ENCODE measurements at regions not wholly inside any gene's neighbourhood (a gene's known extent, or its start where the extent isn't known, plus 50 kb on each side); places are given as distances from the start of the nearest gene placed in this dataset.

GRCh38 chr11:69385832-69386427 is 92.0 kb downstream of the MYEOV start:
- H3K27ac Mint-ChIP-seq = no peak overlapping the region

More at GRCh38 chr11:69385832-69386427, 92.0 kb downstream of the MYEOV start:
- Histone ChIP-seq H3K79me1 (ENCODE audit: insufficient read depth, low read depth, low read length, poor library complexity, severe bottlenecking) (no peaks in the 10 kb centered on the region), H3K9me3 (ENCODE audit: control insufficient read depth, low read depth, low read length) (peaks cover 12% of the 10 kb centered on the region), H2BK120ac (ENCODE audit: low read depth, low read length, poor library complexity, severe bottlenecking) (no peak overlapping the region), H4K91ac (ENCODE audit: insufficient read length, low read depth, low read length) (no peak overlapping the region), H2AK5ac (ENCODE audit: insufficient read length, low read length) (no peak overlapping the region), H3K18ac (ENCODE audit: insufficient read length, low read depth, low read length) (no peak overlapping the region), H2BK15ac (ENCODE audit: low read depth, low read length) (no peak overlapping the region), H3K56ac (ENCODE audit: insufficient read length, low read depth, low read length) (no peak overlapping the region), H3K14ac (ENCODE audit: insufficient read depth, low read length) (no peak overlapping the region), H4K8ac (replicated peaks; ENCODE audit: insufficient read length, low read depth, low read length) (no peak overlapping the region), H4K20me1 (ENCODE audit: control insufficient read depth, insufficient read depth, insufficient read length) (no peaks in the 10 kb centered on the region), H3T11ph (ENCODE audit: low read length) (no peak overlapping the region), H2BK12ac (ENCODE audit: insufficient read length, low read depth, low read length) (no peak overlapping the region), H3K4ac (ENCODE audit: low read depth, low read length) (no peak overlapping the region), H2AFZ (ENCODE audit: low read length) (no peak overlapping the region), H3K27ac (ENCODE audit: insufficient read length, low read depth, low read length) (no peak overlapping the region), H3K4me2 (ENCODE audit: insufficient read depth, insufficient read length, low read length) (no peak overlapping the region), H2BK5ac (ENCODE audit: insufficient read length, low read length) (no peak overlapping the region), H3K23ac (ENCODE audit: insufficient read length, low read depth, low read length) (no peak overlapping the region), H3K27me3 (ENCODE audit: insufficient read depth, low read length) (no peaks in the 10 kb centered on the region), H3K23me2 (ENCODE audit: insufficient read length, low read depth, low read length, poor library complexity, severe bottlenecking) (no peaks in the 10 kb centered on the region), H3K4me1 (ENCODE audit: insufficient read depth, low read length) (peaks cover 2% of the 10 kb centered on the region; the same call in 1 of the 2 replicates), H3K9ac (ENCODE audit: extremely low read depth, insufficient read length, low read length) (no peak overlapping the region), H3K79me2 (ENCODE audit: insufficient read depth, low read length) (no peaks in the 10 kb centered on the region), H4K5ac (ENCODE audit: insufficient read length, low read depth, low read length) (no peak overlapping the region), H2BK20ac (ENCODE audit: low read depth, low read length, poor library complexity, severe bottlenecking) (no peak overlapping the region)
- H3K36me3 Mint-ChIP-seq (ENCODE audit: insufficient read depth in 1 of 3, low read depth in 3 of 3) = peaks cover 0 to 24% (median 14%) of the 10 kb centered on the region in 3 experiments; a peak in 6 of 7 replicates
- peaks cover 25 to 26% of the 10 kb centered on the region in 2 experiments for H3K9me3 Mint-ChIP-seq
- WGBS (ENCODE audit: extremely low coverage, insufficient read length, low lambda C conversion rate) = no CpG with 5 or more reads among the region's 14 CpGs
- H3K4me1 Mint-ChIP-seq = peaks cover 5 to 10% of the 10 kb centered on the region in 2 experiments; a peak in 3 of 4 replicates
- DNase-seq = no peak
- peaks cover 4% of the 10 kb centered on the region for H3K27me3 Mint-ChIP-seq (ENCODE audit: low read depth)
- no peak overlapping the region for H3K4me3 Mint-ChIP-seq
- TF ChIP-seq, protein P1, sequence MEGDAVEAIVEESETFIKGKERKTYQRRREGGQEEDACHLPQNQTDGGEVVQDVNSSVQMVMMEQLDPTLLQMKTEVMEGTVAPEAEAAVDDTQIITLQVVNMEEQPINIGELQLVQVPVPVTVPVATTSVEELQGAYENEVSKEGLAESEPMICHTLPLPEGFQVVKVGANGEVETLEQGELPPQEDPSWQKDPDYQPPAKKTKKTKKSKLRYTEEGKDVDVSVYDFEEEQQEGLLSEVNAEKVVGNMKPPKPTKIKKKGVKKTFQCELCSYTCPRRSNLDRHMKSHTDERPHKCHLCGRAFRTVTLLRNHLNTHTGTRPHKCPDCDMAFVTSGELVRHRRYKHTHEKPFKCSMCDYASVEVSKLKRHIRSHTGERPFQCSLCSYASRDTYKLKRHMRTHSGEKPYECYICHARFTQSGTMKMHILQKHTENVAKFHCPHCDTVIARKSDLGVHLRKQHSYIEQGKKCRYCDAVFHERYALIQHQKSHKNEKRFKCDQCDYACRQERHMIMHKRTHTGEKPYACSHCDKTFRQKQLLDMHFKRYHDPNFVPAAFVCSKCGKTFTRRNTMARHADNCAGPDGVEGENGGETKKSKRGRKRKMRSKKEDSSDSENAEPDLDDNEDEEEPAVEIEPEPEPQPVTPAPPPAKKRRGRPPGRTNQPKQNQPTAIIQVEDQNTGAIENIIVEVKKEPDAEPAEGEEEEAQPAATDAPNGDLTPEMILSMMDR (conservative IDR thresholded peaks at IDR 0.05) = no peak

Measured in H9 (cell line).